OCI-LY7 (cell line): ENCODE measurements at regions not wholly inside any gene's neighbourhood (a gene's known extent, or its start where the extent isn't known, plus 50 kb on each side); places are given as distances from the start of the nearest gene placed in this dataset.

Source experiments
- BruUV-seq: library from RNA; stranded (reverse); fragments of 400-500 nt; replicated peaks from 2 replicates; lab custom pipeline; 2021; lab: Mats Ljungman, UMichigan
- CTCF ChIA-PET: fragments of 300-600 bp; sonication (Branson Sonifier 250); formaldehyde crosslinking; loops from one replicate; lab custom pipeline; 2022; ENCODE audit warnings: antibody characterized with exemption; ENCODE audit not compliant: unreplicated experiment; lab: Charles Lee
- POLR2A ChIA-PET: fragments of 300-600 bp; sonication (Branson Sonifier 250); formaldehyde crosslinking; loops from one replicate; lab custom pipeline; 2022; ENCODE audit warnings: antibody characterized with exemption; lab: Charles Lee
- DNase-seq: peaks from one replicate; pipeline ENCODE4 v3.0.0-alpha.2; 2015; ENCODE audit warnings: low spot score
- H2AFZ ChIP-seq: fragments of 200-600 bp; sonication (generic), shearing (Covaris generic); 2 replicates; pipeline ENCODE4 v1.6.1; 2014; ENCODE audit warnings: mild to moderate bottlenecking, antibody characterized with exemption, low read length, moderate library complexity
- H3K27ac ChIP-seq: fragments of 200-600 bp; sonication (generic); 2 replicates; pipeline ENCODE4 v1.5.1; 2014; ENCODE audit warnings: mixed run types, low read depth, mild to moderate bottlenecking, moderate library complexity, low read length, inconsistent platforms; ENCODE audit not compliant: poor library complexity, severe bottlenecking
- H3K36me3 ChIP-seq: fragments of 200-600 bp; sonication (generic); 2 replicates; pipeline ENCODE4 v1.6.1; 2014; ENCODE audit warnings: mild to moderate bottlenecking, antibody characterized with exemption, low read length, moderate library complexity, mixed read lengths; ENCODE audit not compliant: insufficient read depth
- H3K4me1 ChIP-seq: fragments of 200-600 bp; sonication (generic); 2 replicates; pipeline ENCODE4 v1.5.1; 2014; ENCODE audit warnings: mild to moderate bottlenecking, low read length; ENCODE audit not compliant: insufficient read depth, poor library complexity, severe bottlenecking
- H3K4me2 ChIP-seq: fragments of 200-600 bp; sonication (generic); 2 replicates; pipeline ENCODE4 v1.6.1; 2014; ENCODE audit warnings: mild to moderate bottlenecking, low read length
- H3K4me3 ChIP-seq: fragments of 200-600 bp; sonication (generic); 2 replicates; pipeline ENCODE4 v1.5.1; 2014; ENCODE audit warnings: mild to moderate bottlenecking, low read depth, low read length; ENCODE audit not compliant: poor library complexity, severe bottlenecking
- H3K79me2 ChIP-seq: fragments of 200-600 bp; sonication (generic); 2 replicates; pipeline ENCODE4 v1.6.1; 2016; ENCODE audit warnings: low read depth, mild to moderate bottlenecking, low read length, moderate library complexity, mixed read lengths; ENCODE audit not compliant: insufficient read depth
- H3K9me2 ChIP-seq: fragments of 200-600 bp; sonication (generic); 2 replicates; pipeline ENCODE4 v1.6.1; 2016; ENCODE audit warnings: mild to moderate bottlenecking, low read length, mixed read lengths; ENCODE audit not compliant: insufficient read depth
- H3K9me3 ChIP-seq: fragments of 200-600 bp; sonication (generic); 2 replicates; pipeline ENCODE4 v1.6.1; 2014; ENCODE audit warnings: mild to moderate bottlenecking, mixed run types, low read length, mixed read lengths
- H4K20me1 ChIP-seq: fragments of 200-600 bp; sonication (generic); 2 replicates; pipeline ENCODE4 v1.6.1; 2014; ENCODE audit warnings: mild to moderate bottlenecking, antibody characterized with exemption, low read length, moderate library complexity, mixed read lengths; ENCODE audit not compliant: insufficient read depth
- EZH2phosphoT487 ChIP-seq: fragments of 200-600 bp; sonication (generic); IDR thresholded peaks from 2 replicates; pipeline ENCODE4 v1.6.1; 2018; ENCODE audit warnings: low read depth, borderline replicate concordance, mild to moderate bottlenecking, mixed run types, antibody characterized with exemption, low read length, moderate library complexity, mixed read lengths
- intact Hi-C: fragments of 100-400 bp; cut with micrococcal nuclease; formaldehyde crosslinking; loops from one replicate; pipeline ENCODE4 v1.10.0; 2022; ENCODE audit not compliant: unreplicated experiment
- TF ChIP-seq, protein P1 (sequence below): fragments of 200-600 bp; sonication (generic); conservative IDR thresholded peaks from 2 replicates; pipeline ENCODE4 v1.5.1; 2014; ENCODE audit warnings: mild to moderate bottlenecking, antibody characterized with exemption, low read length, moderate library complexity, mixed read lengths

DNA sequence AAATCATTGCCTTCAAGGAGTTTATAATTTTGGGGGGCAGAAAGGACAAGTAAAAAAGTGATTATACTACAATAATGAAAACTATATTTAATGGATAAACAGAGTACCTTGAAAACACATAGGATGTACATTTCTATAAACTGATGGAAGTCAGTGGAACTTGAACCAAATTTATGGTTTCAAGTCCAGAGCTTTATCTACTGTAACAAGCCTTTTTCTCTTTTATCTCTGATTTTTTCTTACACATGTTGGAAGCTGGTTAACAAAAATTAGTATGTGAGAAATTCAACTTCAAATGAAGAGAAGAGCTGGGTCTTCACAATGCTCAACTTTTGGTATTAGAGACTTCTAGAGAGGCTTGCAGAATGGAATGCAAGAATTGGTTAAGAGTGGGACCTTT lies 393.6 kb downstream of the LMO7 start:
- ChIA-PET CTCF (no interaction called here), POLR2A (no interaction called here)

GRCh38 chr13:76029088-76029487 lies 393.0 kb downstream of the LMO7 start:
- no peak overlapping the region for H3K27ac ChIP-seq
- H4K20me1 ChIP-seq: no peaks in the 10 kb centered on the region
- intact Hi-C loops: no loop called here
- no peaks in the 10 kb centered on the region for H3K4me1 ChIP-seq
- H3K36me3 ChIP-seq: no peaks in the 10 kb centered on the region
- no peak for DNase-seq
- no TSS peak for BruUV-seq
- no peaks in the 10 kb centered on the region for H3K79me2 ChIP-seq
- TF ChIP-seq EZH2phosphoT487: no peak
- TF ChIP-seq, protein P1, sequence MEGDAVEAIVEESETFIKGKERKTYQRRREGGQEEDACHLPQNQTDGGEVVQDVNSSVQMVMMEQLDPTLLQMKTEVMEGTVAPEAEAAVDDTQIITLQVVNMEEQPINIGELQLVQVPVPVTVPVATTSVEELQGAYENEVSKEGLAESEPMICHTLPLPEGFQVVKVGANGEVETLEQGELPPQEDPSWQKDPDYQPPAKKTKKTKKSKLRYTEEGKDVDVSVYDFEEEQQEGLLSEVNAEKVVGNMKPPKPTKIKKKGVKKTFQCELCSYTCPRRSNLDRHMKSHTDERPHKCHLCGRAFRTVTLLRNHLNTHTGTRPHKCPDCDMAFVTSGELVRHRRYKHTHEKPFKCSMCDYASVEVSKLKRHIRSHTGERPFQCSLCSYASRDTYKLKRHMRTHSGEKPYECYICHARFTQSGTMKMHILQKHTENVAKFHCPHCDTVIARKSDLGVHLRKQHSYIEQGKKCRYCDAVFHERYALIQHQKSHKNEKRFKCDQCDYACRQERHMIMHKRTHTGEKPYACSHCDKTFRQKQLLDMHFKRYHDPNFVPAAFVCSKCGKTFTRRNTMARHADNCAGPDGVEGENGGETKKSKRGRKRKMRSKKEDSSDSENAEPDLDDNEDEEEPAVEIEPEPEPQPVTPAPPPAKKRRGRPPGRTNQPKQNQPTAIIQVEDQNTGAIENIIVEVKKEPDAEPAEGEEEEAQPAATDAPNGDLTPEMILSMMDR: no peak
- H2AFZ ChIP-seq: no peak overlapping the region
- ChIA-PET CTCF (no interaction called here), POLR2A (no interaction called here)
- no peak overlapping the region for H3K4me3 ChIP-seq
- no peak overlapping the region for H3K4me2 ChIP-seq
- no peaks in the 10 kb centered on the region for H3K9me2 ChIP-seq
- H3K9me3 ChIP-seq: no peaks in the 10 kb centered on the region

More for the DNA sequence above, 393.6 kb downstream of the LMO7 start:
- no TSS peak for BruUV-seq
- Histone ChIP-seq H3K4me3 (no peak overlapping the region), H2AFZ (no peak overlapping the region), H3K4me1 (no peaks in the 10 kb centered on the region), H4K20me1 (no peaks in the 10 kb centered on the region), H3K27ac (no peak overlapping the region), H3K4me2 (no peak overlapping the region), H3K36me3 (no peaks in the 10 kb centered on the region), H3K9me3 (no peaks in the 10 kb centered on the region), H3K79me2 (no peaks in the 10 kb centered on the region), H3K9me2 (no peaks in the 10 kb centered on the region)
- no peak for DNase-seq
- no peak for TF ChIP-seq EZH2phosphoT487
- TF ChIP-seq, protein P1: no peak
- intact Hi-C loops: no loop called here

- Histone ChIP-seq H3K36me3 (no peaks in the 10 kb centered on the region), H2AFZ (no peak overlapping the region), H3K4me2 (no peak overlapping the region), H3K4me3 (no peak overlapping the region), H3K9me2 (no peaks in the 10 kb centered on the region), H3K4me1 (no peaks in the 10 kb centered on the region), H4K20me1 (no peaks in the 10 kb centered on the region), H3K9me3 (no peaks in the 10 kb centered on the region), H3K79me2 (no peaks in the 10 kb centered on the region), H3K27ac (no peak overlapping the region)
- intact Hi-C loops: no loop called here
- DNase-seq: no peak
- BruUV-seq: no TSS peak
- TF ChIP-seq EZH2phosphoT487: no peak
- TF ChIP-seq, protein P1: no peak
- ChIA-PET POLR2A (no interaction called here), CTCF (no interaction called here)
Observed at GRCh38 chr13:76027131-76027530, 391.0 kb downstream of the LMO7 start.
